HEK293 (cell line): ENCODE measurements at regions not wholly inside any gene's neighbourhood (a gene's known extent, or its start where the extent isn't known, plus 50 kb on each side); places are given as distances from the start of the nearest gene placed in this dataset.
"Not testable (repeated sequence)": the region's sequence is repeated elsewhere in the genome, so short reads cannot be mapped to it uniquely, and the experiment has no call there.

Source experiments
- CTCF ChIA-PET: fragments of 350-600 bp; formaldehyde crosslinking; extraction: SDS; loops from one replicate; lab custom pipeline; 2021; ENCODE audit warnings: antibody characterized with exemption; lab: Yijun Ruan, JAX
- POLR2A ChIA-PET: fragments of 300-600 bp; formaldehyde crosslinking; extraction: SDS; loops from one replicate; lab custom pipeline; 2020; ENCODE audit warnings: antibody characterized with exemption, inconsistent platforms; lab: Yijun Ruan, JAX
- H3K27ac ChIP-seq: fragments of 200-500 bp; sonication (Bioruptor generic); 2 replicates; pipeline ENCODE4 v1.5.1; 2014; ENCODE audit warnings: low read depth, low read length, control low read depth, inconsistent platforms; ENCODE audit errors: extremely low read depth
- H3K36me3 ChIP-seq, 2 experiments: fragments of 200-500 bp in 1 of 2; sonication (Bioruptor generic) in 1 of 2; 1 replicate in 1 of 2; 2 replicates in 1 of 2; pipeline ENCODE4 v1.5.1; 2014 to 2017; ENCODE audit warnings: inconsistent platforms in 2 of 2, low read length in 2 of 2; ENCODE audit not compliant: control insufficient read depth in 2 of 2, insufficient read depth in 1 of 2
- H3K4me1 ChIP-seq: fragments of 200-500 bp; sonication (Bioruptor generic); 2 replicates; pipeline ENCODE4 v1.5.1; 2014; ENCODE audit warnings: mild to moderate bottlenecking, low read length, inconsistent platforms; ENCODE audit not compliant: control insufficient read depth, insufficient read depth
- H3K4me3 ChIP-seq: 2 replicates; pipeline ENCODE4 v1.5.1; 2011; ENCODE audit warnings: low read depth, mild to moderate bottlenecking, control low read depth, low read length, moderate library complexity
- H3K9me3 ChIP-seq: fragments of 200-500 bp; sonication (Bioruptor generic); 2 replicates; pipeline ENCODE4 v1.5.1; 2014; ENCODE audit warnings: low read depth, low read length, inconsistent platforms; ENCODE audit not compliant: control insufficient read depth, insufficient read depth
- MZF1 ChIP-seq: fragments of 450-650 bp; formaldehyde crosslinking; IDR thresholded peaks from 2 replicates; pipeline ENCODE4 v1.5.1; 2017; ENCODE audit warnings: missing biosample characterization, missing genetic modification characterization, borderline replicate concordance
- PRDM1 ChIP-seq: fragments of 450-650 bp; formaldehyde crosslinking; IDR thresholded peaks from 2 replicates; pipeline ENCODE4; 2016; ENCODE audit warnings: missing biosample characterization, missing genetic modification characterization
- ZFP69B ChIP-seq: fragments of 450-650 bp; formaldehyde crosslinking; IDR thresholded peaks from 2 replicates; pipeline ENCODE4 v1.5.1; 2016; ENCODE audit warnings: missing biosample characterization, missing genetic modification characterization
- ZNF132 ChIP-seq: fragments of 450-650 bp; formaldehyde crosslinking; IDR thresholded peaks from 2 replicates; pipeline ENCODE4 v1.5.1; 2017; ENCODE audit warnings: missing biosample characterization, missing genetic modification characterization, borderline replicate concordance
- ZNF214 ChIP-seq: fragments of 450-650 bp; formaldehyde crosslinking; IDR thresholded peaks from 2 replicates; pipeline ENCODE4 v1.5.1; 2017; ENCODE audit warnings: missing biosample characterization, mild to moderate bottlenecking, missing genetic modification characterization, borderline replicate concordance
- ZNF24 ChIP-seq: fragments of 450-650 bp; formaldehyde crosslinking; IDR thresholded peaks from 2 replicates; pipeline ENCODE4 v1.5.1; 2016; ENCODE audit warnings: missing biosample characterization, missing genetic modification characterization
- ZNF366 ChIP-seq: fragments of 450-650 bp; formaldehyde crosslinking; conservative IDR thresholded peaks from 2 replicates; pipeline ENCODE4 v1.5.1; 2016; ENCODE audit warnings: missing biosample characterization, missing genetic modification characterization
- ZNF48 ChIP-seq: fragments of 450-650 bp; formaldehyde crosslinking; IDR thresholded peaks from 2 replicates; pipeline ENCODE4 v1.5.1; 2016; ENCODE audit warnings: missing biosample characterization, missing genetic modification characterization
- ZNF501 ChIP-seq: fragments of 450-650 bp; formaldehyde crosslinking; IDR thresholded peaks from 2 replicates; pipeline ENCODE4 v1.5.1; 2016; ENCODE audit warnings: missing biosample characterization, missing genetic modification characterization
- ZNF529 ChIP-seq: fragments of 450-650 bp; formaldehyde crosslinking; IDR thresholded peaks from 2 replicates; pipeline ENCODE4 v1.5.1; 2017; ENCODE audit warnings: missing genetic modification characterization, missing biosample characterization; ENCODE audit not compliant: insufficient replicate concordance
- ZNF629 ChIP-seq: fragments of 450-650 bp; formaldehyde crosslinking; IDR thresholded peaks from 2 replicates; pipeline ENCODE4 v1.5.1; 2017; ENCODE audit warnings: missing biosample characterization, missing genetic modification characterization
- ZNF707 ChIP-seq: fragments of 450-650 bp; formaldehyde crosslinking; IDR thresholded peaks from 2 replicates; pipeline ENCODE4 v1.5.1; 2016; ENCODE audit warnings: missing biosample characterization, missing genetic modification characterization

GRCh38 chr9:65426231-65426630, 141.2 kb upstream of the FOXD4L5 start:
- H3K36me3 ChIP-seq, result no peaks in the 10 kb centered on the region
- no peak overlapping the region for H3K4me3 ChIP-seq
- H3K27ac ChIP-seq, result no peak overlapping the region
- CTCF ChIA-PET, result no interaction called here
- no peak for TF ChIP-seq ZNF501 (tag by site-specific recombination)
- no peak for TF ChIP-seq ZNF132 (tag by site-specific recombination)
- no peak for TF ChIP-seq ZNF214 (tag by site-specific recombination)
- TF ChIP-seq ZNF629 (tag by site-specific recombination), result no peak
- no peak for TF ChIP-seq ZFP69B (tag by site-specific recombination)
- TF ChIP-seq MZF1 (tag by site-specific recombination), result no peak
- TF ChIP-seq ZNF48, result no peak
- no peak for TF ChIP-seq ZNF529 (tag by site-specific recombination)
- no peak for TF ChIP-seq ZNF707 (tag by site-specific recombination)
- no peaks in the 10 kb centered on the region for H3K4me1 ChIP-seq
- H3K9me3 ChIP-seq, result no peaks in the 10 kb centered on the region
- POLR2A ChIA-PET, result no interaction called here

GRCh38 chr9:65425183-65425582, 140.2 kb upstream of the FOXD4L5 start:
- POLR2A ChIA-PET, H3K36me3 ChIP-seq, H3K4me3 ChIP-seq, H3K4me1 ChIP-seq, H3K27ac ChIP-seq, H3K9me3 ChIP-seq, CTCF ChIA-PET: not testable (repeated sequence)
- TF ChIP-seq ZNF24 (tag by site-specific recombination) (0 out of 2 replicates have a peak, but pooled peaks have one; percentile 49), ZNF366 (tag by site-specific recombination) (0 out of 2 replicates have a peak, but pooled peaks have one; percentile 35), PRDM1 (tag by site-specific recombination) (0 out of 2 replicates have a peak, but pooled peaks have one; percentile 30)

- CTCF ChIA-PET, H3K9me3 ChIP-seq, H3K27ac ChIP-seq, H3K4me1 ChIP-seq, POLR2A ChIA-PET, H3K36me3 ChIP-seq, H3K4me3 ChIP-seq: not testable (repeated sequence)
Measured at GRCh38 chr9:65424437-65424984, 139.5 kb upstream of the FOXD4L5 start.

GRCh38 chr9:65423691-65424436, 138.9 kb upstream of the FOXD4L5 start:
- H3K4me1 ChIP-seq, H3K9me3 ChIP-seq, H3K4me3 ChIP-seq, H3K36me3 ChIP-seq, H3K27ac ChIP-seq, POLR2A ChIA-PET, CTCF ChIA-PET: not testable (repeated sequence)

GRCh38 chr9:65422966-65423690, 138.1 kb upstream of the FOXD4L5 start:
- POLR2A ChIA-PET, H3K36me3 ChIP-seq, CTCF ChIA-PET, H3K4me1 ChIP-seq, H3K4me3 ChIP-seq, H3K9me3 ChIP-seq, H3K27ac ChIP-seq: not testable (repeated sequence)
